ENCODE measurements at regions not wholly inside any gene's neighbourhood (a gene's known extent, or its start where the extent isn't known, plus 50 kb on each side); places are given as distances from the start of the nearest gene placed in this dataset.

- H3K79me2 ChIP-seq (ENCODE audit: control insufficient read depth, insufficient read depth, low read length): no peaks in the 10 kb centered on the region
- ChIA-PET POLR2A (no interaction called here), RAD21 (ENCODE audit: unreplicated experiment) (no interaction called here), SMC1A (ENCODE audit: uncharacterized antibody, unreplicated experiment) (no interaction called here), CTCF (no interaction called here)
- H3K4me1 ChIP-seq (ENCODE audit: control insufficient read depth, insufficient read depth, low read length): peaks cover 2% of the 10 kb centered on the region
- H2AFZ ChIP-seq (ENCODE audit: control insufficient read depth, low read depth, low read length): no peak overlapping the region
- intact Hi-C loops (cut with micrococcal nuclease; ENCODE audit: unreplicated experiment) (no loop called here), in situ Hi-C loops (cut with MboI) (no loop called here)
- 13% methylated on average over 2 of the region's 2 CpGs for WGBS (ENCODE audit: insufficient coverage, insufficient replicate concordance, low lambda C conversion rate, missing lambda C conversion rate)
- no peak overlapping the region for H3K9ac ChIP-seq (ENCODE audit: control insufficient read depth, insufficient read depth, low read length)
- no peak overlapping the region for H3K4me3 ChIP-seq
- TF ChIP-seq HSF1 (IDR thresholded peaks at IDR 0.05; ENCODE audit: low read depth, low read length) (no peak), TBL1XR1 (IDR thresholded peaks at IDR 0.05; ENCODE audit: low read depth, low read length) (no peak), ZZZ3 (IDR thresholded peaks at IDR 0.05; ENCODE audit: control insufficient read depth, insufficient read length, low read depth) (no peak), IRF5 (IDR thresholded peaks at IDR 0.05; ENCODE audit: borderline replicate concordance) (no peak), TARDBP (IDR thresholded peaks at IDR 0.05; ENCODE audit: borderline replicate concordance) (no peak), STAT1 (conservative IDR thresholded peaks at IDR 0.05) (no peak), ATF2 (IDR thresholded peaks at IDR 0.05; ENCODE audit: low read length) (0 out of 2 replicates have a peak, but pooled peaks have one; percentile 17), RUNX3 (IDR thresholded peaks at IDR 0.05; ENCODE audit: low read length) (peak; percentile 30; the same call in 1 of the 2 replicates), RELB (IDR thresholded peaks at IDR 0.05; ENCODE audit: low read depth) (no peak), DPF2 (IDR thresholded peaks at IDR 0.05) (no peak), ZNF384 (IDR thresholded peaks at IDR 0.05; ENCODE audit: borderline replicate concordance, low read depth, low read length) (no peak), NFIC (IDR thresholded peaks at IDR 0.05; ENCODE audit: low read depth, low read length) (peak; percentile 56; the same call in 1 of the 2 replicates), CREM (IDR thresholded peaks at IDR 0.05; ENCODE audit: low read depth) (peak; percentile 45; the same call in 1 of the 2 replicates), ZNF274 (IDR thresholded peaks at IDR 0.05; ENCODE audit: insufficient read depth, insufficient read length) (no peak), BCL11A (IDR thresholded peaks at IDR 0.05; ENCODE audit: low read depth, low read length) (peak; percentile 32; the same call in 1 of the 2 replicates), PAX8 (IDR thresholded peaks at IDR 0.05) (no peak), JUNB (IDR thresholded peaks at IDR 0.05) (peak; percentile 87)
- no peaks in the 10 kb centered on the region for H3K9me3 ChIP-seq (replicated peaks; ENCODE audit: control insufficient read depth, insufficient read depth, low read length)
- H4K20me1 ChIP-seq (ENCODE audit: control insufficient read depth, insufficient read depth): no peaks in the 10 kb centered on the region
- DNase-seq (ENCODE audit: low read depth, low spot score) (no peak), ATAC-seq (peak; percentile 28), FAIRE-seq (no peak)
- no peak overlapping the region for H3K4me2 ChIP-seq (ENCODE audit: control insufficient read depth, insufficient read depth)
- no peaks in the 10 kb centered on the region for H3K36me3 ChIP-seq (ENCODE audit: control insufficient read depth in 2 of 2, insufficient read depth in 2 of 2, low read length in 1 of 2)
- H3K27me3 ChIP-seq (replicated peaks in 1 of 2; ENCODE audit: control insufficient read depth in 2 of 2, insufficient read depth in 2 of 2, low read length in 1 of 2): no peaks in the 10 kb centered on the region
- no peak overlapping the region for H3K27ac ChIP-seq (ENCODE audit: control insufficient read depth, insufficient read depth)
- BruUV-seq (replicated peaks): no TSS peak
Measured at GRCh38 chr2:52939250-52939649, 828.4 kb upstream of the CHAC2 start.
